Astrocyte (in vitro differentiated cells and primary cell): ENCODE measurements at regions not wholly inside any gene's neighbourhood (a gene's known extent, or its start where the extent isn't known, plus 50 kb on each side); places are given as distances from the start of the nearest gene placed in this dataset.

Source experiments
- EZH2 ChIP-seq: IDR thresholded peaks from 2 replicates; pipeline ENCODE4 v1.6.1; 2012; ENCODE audit warnings: mild to moderate bottlenecking, low read length, inconsistent platforms; ENCODE audit not compliant: insufficient read depth
- TF ChIP-seq, protein P1 (sequence below): IDR thresholded peaks from 2 replicates; pipeline ENCODE4 v1.5.1; 2011; ENCODE audit warnings: low read depth, mild to moderate bottlenecking, inconsistent platforms, low read length, moderate library complexity; ENCODE audit not compliant: insufficient read depth

GRCh38 chr5:167785106-167785505 lies 506.3 kb upstream of the WWC1 start:
- TF ChIP-seq, protein P1, sequence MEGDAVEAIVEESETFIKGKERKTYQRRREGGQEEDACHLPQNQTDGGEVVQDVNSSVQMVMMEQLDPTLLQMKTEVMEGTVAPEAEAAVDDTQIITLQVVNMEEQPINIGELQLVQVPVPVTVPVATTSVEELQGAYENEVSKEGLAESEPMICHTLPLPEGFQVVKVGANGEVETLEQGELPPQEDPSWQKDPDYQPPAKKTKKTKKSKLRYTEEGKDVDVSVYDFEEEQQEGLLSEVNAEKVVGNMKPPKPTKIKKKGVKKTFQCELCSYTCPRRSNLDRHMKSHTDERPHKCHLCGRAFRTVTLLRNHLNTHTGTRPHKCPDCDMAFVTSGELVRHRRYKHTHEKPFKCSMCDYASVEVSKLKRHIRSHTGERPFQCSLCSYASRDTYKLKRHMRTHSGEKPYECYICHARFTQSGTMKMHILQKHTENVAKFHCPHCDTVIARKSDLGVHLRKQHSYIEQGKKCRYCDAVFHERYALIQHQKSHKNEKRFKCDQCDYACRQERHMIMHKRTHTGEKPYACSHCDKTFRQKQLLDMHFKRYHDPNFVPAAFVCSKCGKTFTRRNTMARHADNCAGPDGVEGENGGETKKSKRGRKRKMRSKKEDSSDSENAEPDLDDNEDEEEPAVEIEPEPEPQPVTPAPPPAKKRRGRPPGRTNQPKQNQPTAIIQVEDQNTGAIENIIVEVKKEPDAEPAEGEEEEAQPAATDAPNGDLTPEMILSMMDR: no peak
- no peak for TF ChIP-seq EZH2
